IMR-90 (cell line): ENCODE measurements at regions not wholly inside any gene's neighbourhood (a gene's known extent, or its start where the extent isn't known, plus 50 kb on each side); places are given as distances from the start of the nearest gene placed in this dataset.

Experiments
- ATAC-seq: fragments of 200-7000 bp; cut with Tn5 transposase; 2 replicates; pipeline ENCODE4 v1.9.1; 2020; ENCODE audit warnings: low read depth, mild to moderate bottlenecking, moderate library complexity
- BruUV-seq: library from RNA; stranded (reverse); fragments of 400-500 nt; replicated peaks from 2 replicates; lab custom pipeline; 2021; lab: Mats Ljungman, UMichigan
- CTCF ChIA-PET: fragments of 300-600 bp; formaldehyde crosslinking; extraction: SDS; loops from one replicate; lab custom pipeline; 2021; ENCODE audit warnings: antibody characterized with exemption; lab: Yijun Ruan, JAX
- POLR2A ChIA-PET: fragments of 300-600 bp; sonication (Branson Sonifier 250); formaldehyde crosslinking; loops from one replicate; lab custom pipeline; 2022; ENCODE audit warnings: antibody characterized with exemption; ENCODE audit not compliant: unreplicated experiment; lab: Charles Lee
- DNase-seq: peaks from one replicate; pipeline ENCODE4 v3.0.0; 2013
- H2AFZ ChIP-seq: replicated peaks from 2 replicates; pipeline ENCODE3; 2013; ENCODE audit warnings: low read length, mild to moderate bottlenecking; ENCODE audit not compliant: poor library complexity
- H2AK5ac ChIP-seq: 2 replicates; pipeline ENCODE4 v1.6.1; 2013; ENCODE audit warnings: low read depth, low read length, inconsistent platforms
- H2AK9ac ChIP-seq: replicated peaks from 2 replicates; pipeline ENCODE3; 2013; ENCODE audit warnings: mild to moderate bottlenecking, low read depth, low read length, moderate library complexity; ENCODE audit not compliant: poor library complexity
- H2BK120ac ChIP-seq: 2 replicates; pipeline ENCODE4 v1.6.1; 2013; ENCODE audit warnings: low read depth, low read length, inconsistent platforms
- H2BK15ac ChIP-seq: 3 replicates; pipeline ENCODE4 v1.6.1; 2013; ENCODE audit warnings: low read depth, low read length, inconsistent platforms
- H2BK20ac ChIP-seq: 2 replicates; pipeline ENCODE4 v1.6.1; 2013; ENCODE audit warnings: low read depth, mild to moderate bottlenecking, inconsistent platforms, low read length, moderate library complexity
- H2BK5ac ChIP-seq: 2 replicates; pipeline ENCODE4 v1.6.1; 2013; ENCODE audit warnings: mild to moderate bottlenecking, low read depth, low read length, inconsistent platforms; ENCODE audit not compliant: poor library complexity, severe bottlenecking
- H3K14ac ChIP-seq: replicated peaks from 2 replicates; pipeline ENCODE4 v1.6.1; 2013; ENCODE audit warnings: low read depth, low read length, inconsistent platforms
- H3K18ac ChIP-seq: 2 replicates; pipeline ENCODE4 v1.6.1; 2013; ENCODE audit warnings: low read depth, low read length, control low read depth
- H3K23ac ChIP-seq: 2 replicates; pipeline ENCODE4 v1.6.1; 2013; ENCODE audit warnings: low read depth, low read length, inconsistent platforms
- H3K27ac ChIP-seq: 2 replicates; pipeline ENCODE4 v1.5.1; 2013; ENCODE audit warnings: mild to moderate bottlenecking, control low read depth, low read length; ENCODE audit not compliant: insufficient read depth
- H3K27me3 ChIP-seq: 2 replicates; pipeline ENCODE4 v1.6.1; 2013; ENCODE audit warnings: low read length; ENCODE audit not compliant: control insufficient read depth, insufficient read depth
- H3K36me3 ChIP-seq: 2 replicates; pipeline ENCODE4 v1.6.1; 2013; ENCODE audit warnings: low read length, mixed read lengths; ENCODE audit not compliant: control insufficient read depth, insufficient read depth
- H3K4ac ChIP-seq: 2 replicates; pipeline ENCODE4 v1.6.1; 2013; ENCODE audit warnings: low read depth, low read length, inconsistent platforms
- H3K4me1 ChIP-seq: 2 replicates; pipeline ENCODE4 v1.6.1; 2013; ENCODE audit warnings: low read length, mixed read lengths; ENCODE audit not compliant: control insufficient read depth, insufficient read depth
- H3K4me2 ChIP-seq: 2 replicates; pipeline ENCODE4 v1.6.1; 2013; ENCODE audit warnings: low read depth, mild to moderate bottlenecking, control low read depth, low read length, moderate library complexity
- H3K4me3 ChIP-seq: 2 replicates; pipeline ENCODE4 v1.5.1; 2013; ENCODE audit warnings: low read depth, mild to moderate bottlenecking, control low read depth, low read length, moderate library complexity; ENCODE audit not compliant: insufficient read depth
- H3K56ac ChIP-seq: 2 replicates; pipeline ENCODE4 v1.6.1; 2013; ENCODE audit warnings: low read length, inconsistent platforms; ENCODE audit not compliant: insufficient read depth; ENCODE audit errors: extremely low read depth
- H3K79me1 ChIP-seq, 2 experiments: 2 replicates each; pipeline ENCODE4 v1.6.1; 2013; ENCODE audit warnings: low read length in 2 of 2, inconsistent platforms in 1 of 2, low read depth in 1 of 2
- H3K9ac ChIP-seq: 2 replicates; pipeline ENCODE4 v1.6.1; 2013; ENCODE audit warnings: low read depth, low read length, control low read depth
- H3K9me1 ChIP-seq: 2 replicates; pipeline ENCODE4 v1.6.1; 2013; ENCODE audit warnings: low read length, inconsistent platforms; ENCODE audit not compliant: insufficient read depth
- H3K9me3 ChIP-seq: 2 replicates; pipeline ENCODE4 v1.6.1; 2013; ENCODE audit warnings: low read length; ENCODE audit not compliant: control insufficient read depth, insufficient read depth
- H4K20me1 ChIP-seq: 2 replicates; pipeline ENCODE4 v1.6.1; 2013; ENCODE audit warnings: low read length, inconsistent platforms; ENCODE audit not compliant: insufficient read depth
- H4K5ac ChIP-seq: 2 replicates; pipeline ENCODE4 v1.6.1; 2013; ENCODE audit warnings: mild to moderate bottlenecking, low read depth, low read length, control low read depth
- H4K8ac ChIP-seq, 2 experiments: 2 replicates each; pipeline ENCODE4 v1.6.1; 2013; ENCODE audit warnings: low read depth in 2 of 2, low read length in 2 of 2, control low read depth in 1 of 2, inconsistent platforms in 1 of 2
- H4K91ac ChIP-seq: 2 replicates; pipeline ENCODE4 v1.6.1; 2013; ENCODE audit warnings: low read depth, low read length, inconsistent platforms; ENCODE audit not compliant: insufficient read depth
- CEBPB ChIP-seq: IDR thresholded peaks from 2 replicates; pipeline ENCODE4 v1.6.1; 2012; ENCODE audit warnings: low read depth, low read length, improper control_type of control experiment
- CHD1 ChIP-seq: IDR thresholded peaks from 2 replicates; pipeline ENCODE4 v1.6.1; 2012; ENCODE audit warnings: low read depth, low read length, improper control_type of control experiment
- FOS ChIP-seq: fragments of 150-350 bp; IDR thresholded peaks from 2 replicates; pipeline ENCODE4 v1.6.1; 2016; ENCODE audit warnings: low read depth, low read length
- MXI1 ChIP-seq: IDR thresholded peaks from 2 replicates; pipeline ENCODE4 v1.6.1; 2012; ENCODE audit warnings: low read depth, mild to moderate bottlenecking, low read length, moderate library complexity, borderline replicate concordance
- NFE2L2 ChIP-seq: fragments of 150-350 bp; IDR thresholded peaks from 2 replicates; pipeline ENCODE4 v1.6.1; 2016; ENCODE audit warnings: low read depth, mild to moderate bottlenecking, low read length
- POLR2A ChIP-seq: IDR thresholded peaks from 2 replicates; pipeline ENCODE4 v1.6.1; 2012; ENCODE audit warnings: mild to moderate bottlenecking, low read depth, low read length
- SMC3 ChIP-seq: fragments of 150-350 bp; IDR thresholded peaks from 2 replicates; pipeline ENCODE4 v1.6.1; 2016; ENCODE audit warnings: low read depth, mild to moderate bottlenecking, antibody characterized with exemption, low read length, moderate library complexity
- WGBS, 2 experiments: methylation state at CpG; one replicate each; pipeline versions ENCODE4 v1.1.5 to v1.1.7; 2013; ENCODE audit warnings: missing lambda C conversion rate in 2 of 2; ENCODE audit not compliant: insufficient read length in 1 of 2; ENCODE audit errors: extremely low coverage in 2 of 2; 5-methylcytosine and 5-hydroxymethylcytosine counted together
- dilution Hi-C: fragments of 300-500 bp; cut with HindIII; formaldehyde crosslinking; loops from one replicate; pipeline ENCODE4 v1.14.3; 2018; ENCODE audit warnings: low sequenced_read_pairs; ENCODE audit not compliant: unreplicated experiment
- in situ Hi-C: fragments of 300-500 bp; cut with MboI; formaldehyde crosslinking; loops from 3 replicates; pipeline ENCODE4 v1.14.3; 2019; ENCODE audit warnings: low sequenced_read_pairs, inconsistent platforms, mixed read lengths
- intact Hi-C: fragments of 100-400 bp; cut with micrococcal nuclease; formaldehyde crosslinking; loops from 2 replicates; pipeline ENCODE4 v1.10.0; 2022
- TF ChIP-seq, protein P1 (sequence below): fragments of 150-350 bp; IDR thresholded peaks from 2 replicates; pipeline ENCODE4 v1.6.1; 2016; ENCODE audit warnings: low read depth, mild to moderate bottlenecking, low read length, moderate library complexity, borderline replicate concordance

- Histone ChIP-seq H3K4me2 (no peak overlapping the region), H4K8ac (no peak overlapping the region), H3K27me3 (no peaks in the 10 kb centered on the region), H4K5ac (no peak overlapping the region; the same call in 1 of the 2 replicates), H2AFZ (no peak overlapping the region), H3K79me1 (no peaks in the 10 kb centered on the region), H2BK15ac (no peak overlapping the region), H4K91ac (no peak overlapping the region), H3K56ac (no peak overlapping the region), H3K4me1 (peaks cover 6% of the 10 kb centered on the region), H2AK5ac (no peak overlapping the region), H2AK9ac (no peak overlapping the region), H2BK5ac (no peak overlapping the region), H3K27ac (no peak overlapping the region), H3K18ac (no peak overlapping the region), H4K20me1 (no peaks in the 10 kb centered on the region), H3K23ac (no peak overlapping the region), H3K36me3 (no peaks in the 10 kb centered on the region), H3K9me1 (no peaks in the 10 kb centered on the region), H3K9me3 (no peaks in the 10 kb centered on the region), H2BK120ac (no peak overlapping the region), H3K4ac (no peak overlapping the region), H3K14ac (no peak overlapping the region), H3K4me3 (no peak overlapping the region), H3K9ac (no peak overlapping the region), H2BK20ac (no peak overlapping the region)
- CTCF ChIA-PET, result no interaction called here
- TF ChIP-seq MXI1, result no peak
- no peak for TF ChIP-seq NFE2L2
- no peak for TF ChIP-seq CEBPB
- TF ChIP-seq SMC3, result no peak
- TF ChIP-seq CHD1, result no peak
- TF ChIP-seq, protein P1, sequence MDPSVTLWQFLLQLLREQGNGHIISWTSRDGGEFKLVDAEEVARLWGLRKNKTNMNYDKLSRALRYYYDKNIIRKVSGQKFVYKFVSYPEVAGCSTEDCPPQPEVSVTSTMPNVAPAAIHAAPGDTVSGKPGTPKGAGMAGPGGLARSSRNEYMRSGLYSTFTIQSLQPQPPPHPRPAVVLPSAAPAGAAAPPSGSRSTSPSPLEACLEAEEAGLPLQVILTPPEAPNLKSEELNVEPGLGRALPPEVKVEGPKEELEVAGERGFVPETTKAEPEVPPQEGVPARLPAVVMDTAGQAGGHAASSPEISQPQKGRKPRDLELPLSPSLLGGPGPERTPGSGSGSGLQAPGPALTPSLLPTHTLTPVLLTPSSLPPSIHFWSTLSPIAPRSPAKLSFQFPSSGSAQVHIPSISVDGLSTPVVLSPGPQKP, result no peak
- TF ChIP-seq FOS, result no peak
- no peak for TF ChIP-seq POLR2A
- dilution Hi-C loops, result no loop called here
- POLR2A ChIA-PET, result no interaction called here
- DNase-seq (no peak), ATAC-seq (no peak)
- in situ Hi-C loops, result no loop called here
- intact Hi-C loops, result no loop called here
- BruUV-seq, result no TSS peak
- no CpG with 5 or more reads among the region's 1 CpG for WGBS, 2 experiments
Observed at GRCh38 chr7:17139081-17139480, 159.4 kb upstream of the AHR start.
